Memory B cell (primary cell): ENCODE measurements at regions not wholly inside any gene's neighbourhood (a gene's known extent, or its start where the extent isn't known, plus 50 kb on each side); places are given as distances from the start of the nearest gene placed in this dataset.

ENCODE experiments used
- ATAC-seq: fragments of 150-1000 bp; cut with Tn5 transposase; 2 replicates; pipeline ENCODE4 v1.10.0; 2021; ENCODE audit warnings: low read depth, mild to moderate bottlenecking, moderate library complexity
- DNase-seq, 2 donors: peaks; one replicate each; pipeline ENCODE4 v3.0.0; 2022; ENCODE audit warnings: low spot score in 2 of 2
- H3K27ac Mint-ChIP-seq: one replicate; pipeline ENCODE4 v1.8.0; 2022; ENCODE audit warnings: mild to moderate bottlenecking, moderate library complexity, mixed read lengths
- H3K27me3 Mint-ChIP-seq: one replicate; pipeline ENCODE4 v1.8.0; 2022; ENCODE audit warnings: mixed read lengths
- H3K36me3 Mint-ChIP-seq: one replicate; pipeline ENCODE4 v1.8.0; 2022; ENCODE audit warnings: mild to moderate bottlenecking, mixed read lengths
- H3K4me1 Mint-ChIP-seq: one replicate; pipeline ENCODE4 v1.8.0; 2022; ENCODE audit warnings: mixed read lengths
- H3K4me3 Mint-ChIP-seq: one replicate; pipeline ENCODE4 v1.8.0; 2022; ENCODE audit warnings: mild to moderate bottlenecking, moderate library complexity, mixed read lengths
- H3K9me3 Mint-ChIP-seq: one replicate; pipeline ENCODE4 v1.8.0; 2022; ENCODE audit warnings: mixed read lengths

GRCh38 chr3:24607281-24607680 is 112.6 kb upstream of the THRB start:
- ATAC-seq = no peak
- no peak for DNase-seq
- Mint-ChIP-seq H3K27me3 (no peaks in the 10 kb centered on the region), H3K4me1 (peaks cover 2% of the 10 kb centered on the region), H3K4me3 (no peak overlapping the region), H3K36me3 (no peaks in the 10 kb centered on the region), H3K9me3 (peaks cover 3% of the 10 kb centered on the region), H3K27ac (no peak overlapping the region)

- no peak overlapping the region for H3K27ac Mint-ChIP-seq
- DNase-seq = no peak
- H3K27me3 Mint-ChIP-seq = no peaks in the 10 kb centered on the region
- no peaks in the 10 kb centered on the region for H3K36me3 Mint-ChIP-seq
- no peak for ATAC-seq
- no peak overlapping the region for H3K4me3 Mint-ChIP-seq
- H3K9me3 Mint-ChIP-seq = peaks cover 3% of the 10 kb centered on the region
- H3K4me1 Mint-ChIP-seq = peaks cover 2% of the 10 kb centered on the region
Measured at GRCh38 chr3:24608701-24609390, 114.2 kb upstream of the THRB start.

GRCh38 chr3:24614359-24614758 is 119.7 kb upstream of the THRB start:
- Mint-ChIP-seq H3K4me3 (no peak overlapping the region), H3K27me3 (no peaks in the 10 kb centered on the region), H3K9me3 (no peaks in the 10 kb centered on the region), H3K36me3 (no peaks in the 10 kb centered on the region), H3K27ac (no peak overlapping the region), H3K4me1 (no peaks in the 10 kb centered on the region)
- ATAC-seq = no peak
- no peak for DNase-seq

DNA sequence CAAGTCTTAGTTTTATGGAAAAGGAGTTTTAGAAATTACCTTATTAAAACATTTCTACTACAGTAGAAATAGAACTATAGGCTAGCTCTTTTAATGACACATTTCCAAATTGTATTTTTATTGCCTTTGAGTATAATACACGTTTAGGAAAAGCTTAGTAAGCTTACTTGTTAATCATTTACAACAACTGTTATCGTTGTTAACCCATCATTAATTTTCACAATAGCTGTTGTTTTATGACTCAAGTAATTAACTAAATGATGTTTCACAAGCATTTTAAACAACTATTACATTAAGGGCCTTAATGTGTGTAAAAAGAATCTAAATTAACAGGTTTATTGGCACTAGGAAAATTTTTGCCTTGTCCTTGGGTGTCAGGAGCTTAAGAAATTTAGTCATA is 120.5 kb upstream of the THRB start:
- no peak overlapping the region for H3K4me3 Mint-ChIP-seq
- H3K27ac Mint-ChIP-seq = no peak overlapping the region
- DNase-seq = no peak
- no peak for ATAC-seq
- no peaks in the 10 kb centered on the region for H3K27me3 Mint-ChIP-seq
- H3K4me1 Mint-ChIP-seq = no peaks in the 10 kb centered on the region
- no peaks in the 10 kb centered on the region for H3K9me3 Mint-ChIP-seq
- no peaks in the 10 kb centered on the region for H3K36me3 Mint-ChIP-seq

DNA sequence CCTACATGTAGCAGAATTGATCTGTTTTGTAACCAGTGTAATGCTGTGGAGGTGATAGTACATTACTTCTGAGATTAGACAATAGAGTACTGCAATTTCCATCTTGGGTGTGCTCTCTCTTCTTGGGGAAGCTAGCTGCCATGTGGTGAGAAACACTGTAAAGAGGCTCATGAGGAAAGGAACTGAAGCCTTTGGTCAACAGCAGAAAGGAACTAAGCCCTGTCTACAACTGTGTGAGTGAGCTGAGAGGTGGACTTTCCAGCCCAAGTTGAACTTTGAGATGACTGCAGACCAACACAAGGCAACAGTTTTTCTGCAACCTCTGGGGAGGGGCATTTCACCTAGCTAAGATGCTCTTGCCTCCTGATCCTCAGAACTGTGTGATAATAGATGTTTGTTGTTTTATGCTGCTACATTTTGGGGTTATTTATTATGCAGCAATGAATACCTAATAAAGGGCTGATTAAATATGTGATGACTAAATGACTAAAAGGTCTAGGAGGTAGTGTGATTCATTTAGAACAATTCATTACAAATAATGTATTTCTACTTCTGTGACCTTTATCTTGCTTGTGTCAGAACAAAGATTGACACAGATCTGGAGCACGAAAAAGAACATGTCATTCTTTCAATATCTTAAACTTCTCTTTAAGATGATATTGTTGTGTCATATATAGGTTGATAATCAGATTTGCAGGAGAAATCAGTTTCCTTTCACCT is 121.6 kb upstream of the THRB start:
- no peaks in the 10 kb centered on the region for H3K9me3 Mint-ChIP-seq
- H3K36me3 Mint-ChIP-seq = no peaks in the 10 kb centered on the region
- no peaks in the 10 kb centered on the region for H3K27me3 Mint-ChIP-seq
- no peak overlapping the region for H3K4me3 Mint-ChIP-seq
- H3K27ac Mint-ChIP-seq = no peak overlapping the region
- ATAC-seq (no peak), DNase-seq (no peak)
- no peaks in the 10 kb centered on the region for H3K4me1 Mint-ChIP-seq

DNA sequence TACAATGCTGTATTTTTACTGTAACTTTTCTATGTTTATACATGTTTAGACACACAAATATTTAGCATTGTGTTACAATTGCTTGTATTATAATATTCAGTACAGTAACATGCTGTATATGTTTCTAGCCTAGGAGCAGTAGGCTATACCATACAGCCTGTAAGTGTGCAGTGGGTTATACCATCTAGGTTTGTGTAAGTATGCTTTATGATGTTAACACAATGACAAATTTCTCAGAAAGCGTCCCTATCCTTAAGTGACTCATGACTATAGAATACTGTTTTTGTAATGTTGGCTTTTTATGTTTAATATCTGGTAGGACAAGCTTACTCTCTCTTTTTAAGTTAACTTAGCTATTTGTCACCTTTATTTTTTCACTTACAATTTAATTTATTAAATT is 127.5 kb upstream of the THRB start:
- H3K4me1 Mint-ChIP-seq = no peaks in the 10 kb centered on the region
- H3K27me3 Mint-ChIP-seq = no peaks in the 10 kb centered on the region
- H3K27ac Mint-ChIP-seq = no peak overlapping the region
- no peak overlapping the region for H3K4me3 Mint-ChIP-seq
- no peaks in the 10 kb centered on the region for H3K9me3 Mint-ChIP-seq
- H3K36me3 Mint-ChIP-seq = no peaks in the 10 kb centered on the region
- no peak for DNase-seq
- no peak for ATAC-seq

GRCh38 chr3:24622696-24623225 is 128.1 kb upstream of the THRB start:
- H3K4me1 Mint-ChIP-seq = no peaks in the 10 kb centered on the region
- no peak overlapping the region for H3K27ac Mint-ChIP-seq
- ATAC-seq (no peak), DNase-seq (no peak)
- no peak overlapping the region for H3K4me3 Mint-ChIP-seq
- H3K9me3 Mint-ChIP-seq = no peaks in the 10 kb centered on the region
- H3K27me3 Mint-ChIP-seq = no peaks in the 10 kb centered on the region
- no peaks in the 10 kb centered on the region for H3K36me3 Mint-ChIP-seq

DNA sequence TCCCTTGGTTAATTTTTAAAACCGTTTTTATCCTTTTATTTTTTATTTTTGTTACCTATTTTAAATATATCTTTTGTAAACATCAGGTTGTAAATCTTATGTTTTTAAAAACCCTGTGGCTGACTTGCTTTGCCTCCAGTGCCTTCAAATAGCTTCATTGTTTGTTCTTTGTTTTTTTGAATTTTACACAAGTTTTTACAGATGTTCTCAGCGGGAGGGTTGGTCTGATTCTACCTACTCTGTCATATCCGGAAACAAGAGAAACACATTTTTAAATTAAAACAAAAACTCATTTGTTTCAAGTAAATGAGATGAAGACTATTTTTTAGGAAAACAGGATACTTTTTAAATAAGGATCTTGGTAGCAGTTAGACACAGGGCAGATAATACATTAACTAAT is 129.0 kb upstream of the THRB start:
- Mint-ChIP-seq H3K27me3 (no peaks in the 10 kb centered on the region), H3K4me3 (no peak overlapping the region), H3K27ac (no peak overlapping the region), H3K4me1 (no peaks in the 10 kb centered on the region), H3K36me3 (no peaks in the 10 kb centered on the region), H3K9me3 (no peaks in the 10 kb centered on the region)
- no peak for ATAC-seq
- no peak for DNase-seq

DNA sequence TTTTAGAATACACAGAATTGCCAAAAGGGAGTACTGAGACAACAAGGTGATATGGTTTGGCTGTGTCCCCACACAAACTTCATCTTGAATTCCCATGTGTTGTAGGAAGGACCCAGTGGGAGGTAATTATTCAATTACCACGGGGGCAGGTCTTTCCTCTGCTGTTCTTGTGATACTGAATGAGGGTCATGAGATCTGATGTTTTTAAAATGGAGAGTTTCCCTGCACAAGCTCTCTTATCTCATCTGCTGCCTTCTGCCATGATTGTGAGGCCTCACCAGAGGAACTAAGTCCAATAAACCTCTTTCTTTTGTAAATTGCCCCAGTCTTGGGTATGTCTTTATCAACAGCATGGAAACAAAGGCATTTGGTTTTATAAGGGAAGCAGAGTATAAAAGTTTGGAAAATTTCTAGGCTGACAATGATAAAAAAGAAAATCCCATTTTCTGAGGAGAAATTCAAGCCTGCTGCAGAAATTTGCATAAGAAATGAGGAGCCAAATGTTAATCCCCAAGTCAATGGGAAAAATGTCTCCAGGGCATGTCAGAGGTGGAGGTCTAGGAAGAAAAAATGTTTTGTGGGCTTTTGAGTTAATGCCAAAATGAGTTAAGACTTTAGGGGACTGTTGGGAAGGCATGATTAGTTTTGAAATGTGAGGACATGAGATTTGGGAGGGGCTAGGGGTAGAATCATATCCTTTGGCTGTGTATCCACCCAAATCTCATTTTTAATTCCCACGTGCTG is 130.5 kb upstream of the THRB start:
- H3K36me3 Mint-ChIP-seq = no peaks in the 10 kb centered on the region
- H3K4me3 Mint-ChIP-seq = no peak overlapping the region
- DNase-seq = no peak
- H3K4me1 Mint-ChIP-seq = no peaks in the 10 kb centered on the region
- no peaks in the 10 kb centered on the region for H3K9me3 Mint-ChIP-seq
- ATAC-seq = no peak
- no peaks in the 10 kb centered on the region for H3K27me3 Mint-ChIP-seq
- H3K27ac Mint-ChIP-seq = no peak overlapping the region

DNA sequence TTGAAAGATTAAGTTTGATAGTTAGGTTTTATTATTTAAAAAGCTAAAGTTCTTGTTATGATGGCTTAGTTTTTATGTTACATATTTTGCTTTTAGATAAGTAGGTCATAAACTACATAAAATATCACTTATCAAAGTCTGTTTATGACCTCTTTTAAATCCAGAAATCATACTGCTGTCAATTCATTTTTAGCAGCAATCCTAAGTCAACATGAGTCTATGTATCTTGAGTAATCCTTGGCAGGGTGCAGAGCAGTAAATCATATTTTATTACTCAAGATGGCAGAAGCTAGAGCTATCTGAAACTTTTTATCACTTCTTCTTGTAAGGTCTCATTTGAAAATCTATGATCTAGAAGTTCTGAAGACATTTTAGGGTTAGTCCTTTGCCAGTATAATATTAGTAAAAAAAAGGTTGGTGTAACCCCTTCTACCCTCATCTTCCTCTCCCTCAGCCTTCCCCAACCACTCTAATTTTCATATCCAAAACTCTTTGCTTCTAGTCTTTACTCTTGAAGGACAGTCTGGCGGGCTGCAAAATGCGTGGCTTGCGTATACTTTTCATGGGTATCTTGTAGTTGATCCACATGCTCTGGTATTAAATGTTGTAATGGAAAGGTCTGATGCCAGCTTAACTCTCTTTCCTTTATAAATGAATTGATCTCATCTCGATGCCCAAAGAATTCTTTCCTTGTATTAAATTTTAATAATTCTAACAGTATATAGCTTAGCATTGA is 134.0 kb upstream of the THRB start:
- Mint-ChIP-seq H3K4me1 (no peaks in the 10 kb centered on the region), H3K36me3 (no peaks in the 10 kb centered on the region), H3K4me3 (no peak overlapping the region), H3K9me3 (no peaks in the 10 kb centered on the region), H3K27me3 (no peaks in the 10 kb centered on the region), H3K27ac (no peak overlapping the region)
- ATAC-seq (no peak), DNase-seq (no peak)

GRCh38 chr3:24631481-24631880 is 136.8 kb upstream of the THRB start:
- DNase-seq = no peak
- Mint-ChIP-seq H3K4me3 (no peak overlapping the region), H3K9me3 (peaks cover 4% of the 10 kb centered on the region), H3K4me1 (no peaks in the 10 kb centered on the region), H3K36me3 (no peaks in the 10 kb centered on the region), H3K27ac (no peak overlapping the region), H3K27me3 (peaks cover 3% of the 10 kb centered on the region)
- no peak for ATAC-seq

GRCh38 chr3:24639061-24639460 is 144.4 kb upstream of the THRB start:
- Mint-ChIP-seq H3K4me1 (no peaks in the 10 kb centered on the region), H3K27me3 (peaks cover 3% of the 10 kb centered on the region), H3K9me3 (peaks cover 6% of the 10 kb centered on the region), H3K27ac (no peak overlapping the region), H3K4me3 (no peak overlapping the region), H3K36me3 (no peaks in the 10 kb centered on the region)
- no peak for DNase-seq
- no peak for ATAC-seq

- Mint-ChIP-seq H3K27me3 (peaks cover 3% of the 10 kb centered on the region), H3K9me3 (peaks cover 6% of the 10 kb centered on the region), H3K4me3 (no peak overlapping the region), H3K36me3 (no peaks in the 10 kb centered on the region), H3K27ac (no peak overlapping the region), H3K4me1 (no peaks in the 10 kb centered on the region)
- DNase-seq (no peak), ATAC-seq (no peak)
Measured at GRCh38 chr3:24639481-24640329, 145.1 kb upstream of the THRB start.
